ENCODE measurements at regions not wholly inside any gene's neighbourhood (a gene's known extent, or its start where the extent isn't known, plus 50 kb on each side); places are given as distances from the start of the nearest gene placed in this dataset.

- TF ChIP-seq, protein P1, sequence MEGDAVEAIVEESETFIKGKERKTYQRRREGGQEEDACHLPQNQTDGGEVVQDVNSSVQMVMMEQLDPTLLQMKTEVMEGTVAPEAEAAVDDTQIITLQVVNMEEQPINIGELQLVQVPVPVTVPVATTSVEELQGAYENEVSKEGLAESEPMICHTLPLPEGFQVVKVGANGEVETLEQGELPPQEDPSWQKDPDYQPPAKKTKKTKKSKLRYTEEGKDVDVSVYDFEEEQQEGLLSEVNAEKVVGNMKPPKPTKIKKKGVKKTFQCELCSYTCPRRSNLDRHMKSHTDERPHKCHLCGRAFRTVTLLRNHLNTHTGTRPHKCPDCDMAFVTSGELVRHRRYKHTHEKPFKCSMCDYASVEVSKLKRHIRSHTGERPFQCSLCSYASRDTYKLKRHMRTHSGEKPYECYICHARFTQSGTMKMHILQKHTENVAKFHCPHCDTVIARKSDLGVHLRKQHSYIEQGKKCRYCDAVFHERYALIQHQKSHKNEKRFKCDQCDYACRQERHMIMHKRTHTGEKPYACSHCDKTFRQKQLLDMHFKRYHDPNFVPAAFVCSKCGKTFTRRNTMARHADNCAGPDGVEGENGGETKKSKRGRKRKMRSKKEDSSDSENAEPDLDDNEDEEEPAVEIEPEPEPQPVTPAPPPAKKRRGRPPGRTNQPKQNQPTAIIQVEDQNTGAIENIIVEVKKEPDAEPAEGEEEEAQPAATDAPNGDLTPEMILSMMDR (IDR thresholded peaks at IDR 0.05; ENCODE audit: unreplicated experiment in 3 of 3), result no peak
- Mint-ChIP-seq H3K36me3 (ENCODE audit: low read depth) (no peaks in the 10 kb centered on the region), H3K27me3 (ENCODE audit: low read depth) (no peaks in the 10 kb centered on the region), H3K4me3 (no peak overlapping the region), H3K9me3 (peaks cover 5% of the 10 kb centered on the region), H3K27ac (no peak overlapping the region), H3K4me1 (no peaks in the 10 kb centered on the region)
These were observed 94.8 kb upstream of the GDF10 start for GRCh38 chr10:47205192-47205591.

GRCh38 chr10:47206449-47207280 is 93.3 kb upstream of the GDF10 start:
- Mint-ChIP-seq H3K36me3 (ENCODE audit: low read depth) (peaks cover 4% of the 10 kb centered on the region), H3K4me1 (no peaks in the 10 kb centered on the region), H3K27me3 (ENCODE audit: low read depth) (no peaks in the 10 kb centered on the region), H3K9me3 (peaks cover 8% of the 10 kb centered on the region), H3K27ac (no peak overlapping the region), H3K4me3 (no peak overlapping the region)
- TF ChIP-seq, protein P1 (IDR thresholded peaks at IDR 0.05; ENCODE audit: unreplicated experiment in 3 of 3), result no peak

- H3K27ac Mint-ChIP-seq, result no peak overlapping the region
- H3K36me3 Mint-ChIP-seq (ENCODE audit: low read depth), result peaks cover 4% of the 10 kb centered on the region
- H3K4me1 Mint-ChIP-seq, result no peaks in the 10 kb centered on the region
- no peak overlapping the region for H3K4me3 Mint-ChIP-seq
- no peaks in the 10 kb centered on the region for H3K27me3 Mint-ChIP-seq (ENCODE audit: low read depth)
- TF ChIP-seq, protein P1 (IDR thresholded peaks at IDR 0.05; ENCODE audit: unreplicated experiment in 3 of 3), result no peak
- peaks cover 12% of the 10 kb centered on the region for H3K9me3 Mint-ChIP-seq
These were observed 92.7 kb upstream of the GDF10 start for GRCh38 chr10:47207281-47207615.

- Mint-ChIP-seq H3K27ac (no peak overlapping the region), H3K9me3 (peaks cover 17% of the 10 kb centered on the region)
These were observed 92.0 kb upstream of the GDF10 start for GRCh38 chr10:47207894-47208469.

GRCh38 chr10:47209466-47209865 is 90.5 kb upstream of the GDF10 start:
- peaks cover 4% of the 10 kb centered on the region for H3K36me3 Mint-ChIP-seq (ENCODE audit: low read depth)
- peaks cover 19% of the 10 kb centered on the region for H3K9me3 Mint-ChIP-seq
- H3K27me3 Mint-ChIP-seq (ENCODE audit: low read depth), result no peaks in the 10 kb centered on the region
- TF ChIP-seq, protein P1 (IDR thresholded peaks at IDR 0.05; ENCODE audit: unreplicated experiment in 3 of 3), result no peak
- no peaks in the 10 kb centered on the region for H3K4me1 Mint-ChIP-seq
- H3K27ac Mint-ChIP-seq, result no peak overlapping the region
- H3K4me3 Mint-ChIP-seq, result no peak overlapping the region

More at GRCh38 chr10:47207894-47208469, 92.0 kb upstream of the GDF10 start:
- H3K4me3 Mint-ChIP-seq, result no peak overlapping the region
- TF ChIP-seq, protein P1 (IDR thresholded peaks at IDR 0.05; ENCODE audit: unreplicated experiment in 3 of 3), result no peak
- no peaks in the 10 kb centered on the region for H3K4me1 Mint-ChIP-seq
- no peaks in the 10 kb centered on the region for H3K27me3 Mint-ChIP-seq (ENCODE audit: low read depth)
- peaks cover 4% of the 10 kb centered on the region for H3K36me3 Mint-ChIP-seq (ENCODE audit: low read depth)

DNA sequence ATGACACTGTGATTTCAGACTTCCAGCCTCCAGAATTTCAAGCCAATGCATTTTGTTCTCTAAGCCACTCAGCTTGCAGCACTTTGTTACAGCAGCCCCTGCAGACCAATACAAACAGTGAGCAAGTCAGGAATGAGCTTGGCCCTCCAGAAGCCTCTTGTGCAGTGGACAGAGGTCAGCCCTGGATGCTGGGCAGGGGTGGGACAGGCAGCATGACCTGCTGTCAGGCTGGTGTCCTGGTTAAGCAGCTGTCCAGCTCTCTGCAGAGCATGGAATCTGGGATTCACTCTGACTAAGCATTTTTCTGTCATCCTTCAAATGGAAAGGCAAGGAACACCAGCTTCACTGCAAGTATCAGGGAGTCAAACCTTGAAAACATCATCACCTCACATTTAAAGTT is 85.5 kb upstream of the GDF10 start:
- H3K9me3 Mint-ChIP-seq, result peaks cover 19% of the 10 kb centered on the region
- H3K36me3 Mint-ChIP-seq (ENCODE audit: low read depth), result peaks cover 4% of the 10 kb centered on the region
- H3K4me1 Mint-ChIP-seq, result no peaks in the 10 kb centered on the region
- H3K27ac Mint-ChIP-seq, result no peak overlapping the region
- H3K4me3 Mint-ChIP-seq, result no peak overlapping the region
- H3K27me3 Mint-ChIP-seq (ENCODE audit: low read depth), result no peaks in the 10 kb centered on the region
- TF ChIP-seq, protein P1 (IDR thresholded peaks at IDR 0.05; ENCODE audit: unreplicated experiment in 3 of 3), result no peak
